ENCODE measurements at regions not wholly inside any gene's neighbourhood (a gene's known extent, or its start where the extent isn't known, plus 50 kb on each side); places are given as distances from the start of the nearest gene placed in this dataset.

GRCh38 chr6:22825210-22825609 lies 255.8 kb downstream of the HDGFL1 start:
- Histone ChIP-seq H3K4me2 (no peak overlapping the region), H2AFZ (no peak overlapping the region), H3K79me2 (no peaks in the 10 kb centered on the region), H3K9me2 (replicated peaks; ENCODE audit: insufficient read depth) (no peaks in the 10 kb centered on the region), H3K36me3 (replicated peaks; ENCODE audit: insufficient read depth, low read depth) (no peaks in the 10 kb centered on the region), H3K9me3 (ENCODE audit: low read depth) (no peaks in the 10 kb centered on the region), H3K4me1 (ENCODE audit: insufficient read depth) (peaks cover 39% of the 10 kb centered on the region), H3K27me3 (no peaks in the 10 kb centered on the region), H3K27ac (no peak overlapping the region), H4K20me1 (ENCODE audit: insufficient read depth, poor library complexity, severe bottlenecking) (no peaks in the 10 kb centered on the region), H3K4me3 (no peak overlapping the region)
- WGBS (ENCODE audit: low lambda C conversion rate, missing lambda C conversion rate): 75% methylated on average over 3 of the region's 3 CpGs
- no peak for DNase-seq (ENCODE audit: low spot score)
- TF ChIP-seq EZH2phosphoT487 (IDR thresholded peaks at IDR 0.05; ENCODE audit: low read depth, severe bottlenecking, unreplicated experiment): no peak
- TF ChIP-seq, protein P1, sequence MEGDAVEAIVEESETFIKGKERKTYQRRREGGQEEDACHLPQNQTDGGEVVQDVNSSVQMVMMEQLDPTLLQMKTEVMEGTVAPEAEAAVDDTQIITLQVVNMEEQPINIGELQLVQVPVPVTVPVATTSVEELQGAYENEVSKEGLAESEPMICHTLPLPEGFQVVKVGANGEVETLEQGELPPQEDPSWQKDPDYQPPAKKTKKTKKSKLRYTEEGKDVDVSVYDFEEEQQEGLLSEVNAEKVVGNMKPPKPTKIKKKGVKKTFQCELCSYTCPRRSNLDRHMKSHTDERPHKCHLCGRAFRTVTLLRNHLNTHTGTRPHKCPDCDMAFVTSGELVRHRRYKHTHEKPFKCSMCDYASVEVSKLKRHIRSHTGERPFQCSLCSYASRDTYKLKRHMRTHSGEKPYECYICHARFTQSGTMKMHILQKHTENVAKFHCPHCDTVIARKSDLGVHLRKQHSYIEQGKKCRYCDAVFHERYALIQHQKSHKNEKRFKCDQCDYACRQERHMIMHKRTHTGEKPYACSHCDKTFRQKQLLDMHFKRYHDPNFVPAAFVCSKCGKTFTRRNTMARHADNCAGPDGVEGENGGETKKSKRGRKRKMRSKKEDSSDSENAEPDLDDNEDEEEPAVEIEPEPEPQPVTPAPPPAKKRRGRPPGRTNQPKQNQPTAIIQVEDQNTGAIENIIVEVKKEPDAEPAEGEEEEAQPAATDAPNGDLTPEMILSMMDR (IDR thresholded peaks at IDR 0.05; ENCODE audit: poor library complexity): no peak
- no peak for TF ChIP-seq EZH2 (IDR thresholded peaks at IDR 0.05; ENCODE audit: borderline replicate concordance)

- Histone ChIP-seq H3K79me2 (no peaks in the 10 kb centered on the region), H3K36me3 (replicated peaks; ENCODE audit: insufficient read depth, low read depth) (no peaks in the 10 kb centered on the region), H3K4me1 (ENCODE audit: insufficient read depth) (peaks cover 28% of the 10 kb centered on the region), H2AFZ (peak overlapping the region; percentile 10), H3K27me3 (no peaks in the 10 kb centered on the region), H3K4me2 (no peak overlapping the region), H3K9me2 (replicated peaks; ENCODE audit: insufficient read depth) (no peaks in the 10 kb centered on the region), H3K4me3 (no peak overlapping the region), H4K20me1 (ENCODE audit: insufficient read depth, poor library complexity, severe bottlenecking) (no peaks in the 10 kb centered on the region), H3K9me3 (ENCODE audit: low read depth) (no peaks in the 10 kb centered on the region), H3K27ac (peak overlapping the region; percentile 87)
- WGBS (ENCODE audit: low lambda C conversion rate, missing lambda C conversion rate): 79% methylated on average over 2 of the region's 2 CpGs
- DNase-seq (ENCODE audit: low spot score): no peak
- TF ChIP-seq EZH2phosphoT487 (IDR thresholded peaks at IDR 0.05; ENCODE audit: low read depth, severe bottlenecking, unreplicated experiment) (no peak), EZH2 (IDR thresholded peaks at IDR 0.05; ENCODE audit: borderline replicate concordance) (no peak)
- TF ChIP-seq, protein P1 (IDR thresholded peaks at IDR 0.05; ENCODE audit: poor library complexity): no peak
Measured at GRCh38 chr6:22826961-22827360, 257.6 kb downstream of the HDGFL1 start.

- H2AFZ ChIP-seq: no peak overlapping the region
- peaks cover 27% of the 10 kb centered on the region for H3K4me1 ChIP-seq (ENCODE audit: insufficient read depth)
- H3K4me3 ChIP-seq: no peak overlapping the region
- peak overlapping the region; percentile 87 for H3K27ac ChIP-seq
- peak overlapping the region; percentile 48 for H3K4me2 ChIP-seq
- TF ChIP-seq EZH2 (IDR thresholded peaks at IDR 0.05; ENCODE audit: borderline replicate concordance) (no peak), EZH2phosphoT487 (IDR thresholded peaks at IDR 0.05; ENCODE audit: low read depth, severe bottlenecking, unreplicated experiment) (no peak)
- TF ChIP-seq, protein P1 (IDR thresholded peaks at IDR 0.05; ENCODE audit: poor library complexity): no peak
- WGBS (ENCODE audit: low lambda C conversion rate, missing lambda C conversion rate): 48% methylated on average over 1 of the region's 1 CpG
- peak; percentile 15 for DNase-seq (ENCODE audit: low spot score)
- no peaks in the 10 kb centered on the region for H3K27me3 ChIP-seq
- no peaks in the 10 kb centered on the region for H3K36me3 ChIP-seq (replicated peaks; ENCODE audit: insufficient read depth, low read depth)
- H4K20me1 ChIP-seq (ENCODE audit: insufficient read depth, poor library complexity, severe bottlenecking): no peaks in the 10 kb centered on the region
- H3K9me3 ChIP-seq (ENCODE audit: low read depth): no peaks in the 10 kb centered on the region
- H3K9me2 ChIP-seq (replicated peaks; ENCODE audit: insufficient read depth): no peaks in the 10 kb centered on the region
- H3K79me2 ChIP-seq: no peaks in the 10 kb centered on the region
Measured at GRCh38 chr6:22827760-22828159, 258.4 kb downstream of the HDGFL1 start.
